HG02852 (cell line): ENCODE measurements at regions not wholly inside any gene's neighbourhood (a gene's known extent, or its start where the extent isn't known, plus 50 kb on each side); places are given as distances from the start of the nearest gene placed in this dataset.
"Not testable (repeated sequence)": the region's sequence is repeated elsewhere in the genome, so short reads cannot be mapped to it uniquely, and the experiment has no call there.

Experiments used
- ATAC-seq: cut with Tn5 transposase; IDR thresholded peaks from one replicate; pipeline ENCODE4 v1.9.1; 2021; ENCODE audit warnings: mild to moderate bottlenecking, moderate library complexity; ENCODE audit not compliant: unreplicated experiment

DNA sequence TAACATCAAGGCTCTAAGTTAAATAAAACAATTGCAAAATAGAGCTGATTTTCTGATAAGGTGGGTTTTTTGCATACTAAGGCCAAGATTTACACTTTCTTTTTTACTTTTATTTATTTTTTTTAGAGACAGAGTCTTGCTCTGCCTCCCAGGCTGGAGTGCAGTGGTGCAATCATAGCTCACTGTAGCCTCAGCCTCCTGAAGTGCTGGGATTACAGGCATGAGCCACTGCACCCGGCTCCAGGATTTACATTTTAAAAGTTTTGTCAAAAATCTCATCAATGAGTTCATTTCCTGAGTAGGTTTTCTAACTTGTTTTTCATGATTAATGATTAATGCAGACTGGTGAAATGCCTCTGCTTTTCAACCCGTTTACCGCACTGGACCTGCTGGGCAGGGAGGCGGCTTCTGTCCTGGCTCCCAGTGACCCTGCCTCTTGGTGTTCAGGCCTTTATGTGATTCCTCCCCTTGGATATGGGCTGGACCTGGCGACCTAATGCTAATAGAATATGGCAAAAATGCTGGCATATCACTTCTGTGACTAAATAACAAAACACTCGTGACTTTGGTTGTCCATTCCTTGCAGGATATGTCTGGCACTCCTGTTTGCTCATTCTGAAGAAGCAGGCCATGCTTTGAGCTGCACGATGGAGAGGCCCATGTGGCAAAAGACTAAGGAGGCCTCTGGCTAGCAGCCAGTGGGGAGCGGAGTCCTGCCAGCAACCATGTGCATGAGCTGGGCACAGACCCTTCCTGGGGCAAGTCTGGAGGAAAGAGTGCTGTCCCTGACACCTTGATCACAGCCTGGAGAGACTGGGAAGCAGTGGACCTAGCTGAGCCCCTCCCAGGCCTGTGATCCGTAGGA is 72.2 kb upstream of the PTCH1 start:
- ATAC-seq = no peak

GRCh38 chr9:95587021-95587964 is 70.5 kb upstream of the PTCH1 start:
- ATAC-seq = no peak

GRCh38 chr9:95586326-95586725 is 69.6 kb upstream of the PTCH1 start:
- no peak for ATAC-seq

GRCh38 chr9:95585824-95586223 is 69.1 kb upstream of the PTCH1 start:
- ATAC-seq = no peak

DNA sequence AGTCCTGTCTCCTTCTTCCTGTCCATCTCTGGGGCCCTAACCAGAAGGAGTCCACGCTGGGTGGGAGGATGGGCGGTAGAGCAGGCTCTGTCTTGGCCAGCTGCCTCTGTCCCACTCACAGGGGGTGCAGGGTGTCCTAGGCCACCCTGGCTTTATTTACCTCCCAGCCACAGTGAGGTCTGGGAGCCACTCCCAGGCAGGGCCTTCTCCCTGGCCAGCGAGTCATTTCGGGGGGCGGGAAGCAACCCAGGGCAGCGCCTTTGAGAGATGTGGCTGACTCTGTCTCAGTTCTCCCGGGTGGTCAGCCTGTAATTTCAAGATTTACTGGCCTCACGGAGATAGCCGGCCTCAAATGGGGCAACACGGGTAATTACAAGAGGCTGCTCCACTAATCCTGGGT is 67.4 kb upstream of the PTCH1 start:
- ATAC-seq = no peak

- ATAC-seq = no peak
These were observed 65.1 kb upstream of the PTCH1 start for GRCh38 chr9:95581900-95582299.

DNA sequence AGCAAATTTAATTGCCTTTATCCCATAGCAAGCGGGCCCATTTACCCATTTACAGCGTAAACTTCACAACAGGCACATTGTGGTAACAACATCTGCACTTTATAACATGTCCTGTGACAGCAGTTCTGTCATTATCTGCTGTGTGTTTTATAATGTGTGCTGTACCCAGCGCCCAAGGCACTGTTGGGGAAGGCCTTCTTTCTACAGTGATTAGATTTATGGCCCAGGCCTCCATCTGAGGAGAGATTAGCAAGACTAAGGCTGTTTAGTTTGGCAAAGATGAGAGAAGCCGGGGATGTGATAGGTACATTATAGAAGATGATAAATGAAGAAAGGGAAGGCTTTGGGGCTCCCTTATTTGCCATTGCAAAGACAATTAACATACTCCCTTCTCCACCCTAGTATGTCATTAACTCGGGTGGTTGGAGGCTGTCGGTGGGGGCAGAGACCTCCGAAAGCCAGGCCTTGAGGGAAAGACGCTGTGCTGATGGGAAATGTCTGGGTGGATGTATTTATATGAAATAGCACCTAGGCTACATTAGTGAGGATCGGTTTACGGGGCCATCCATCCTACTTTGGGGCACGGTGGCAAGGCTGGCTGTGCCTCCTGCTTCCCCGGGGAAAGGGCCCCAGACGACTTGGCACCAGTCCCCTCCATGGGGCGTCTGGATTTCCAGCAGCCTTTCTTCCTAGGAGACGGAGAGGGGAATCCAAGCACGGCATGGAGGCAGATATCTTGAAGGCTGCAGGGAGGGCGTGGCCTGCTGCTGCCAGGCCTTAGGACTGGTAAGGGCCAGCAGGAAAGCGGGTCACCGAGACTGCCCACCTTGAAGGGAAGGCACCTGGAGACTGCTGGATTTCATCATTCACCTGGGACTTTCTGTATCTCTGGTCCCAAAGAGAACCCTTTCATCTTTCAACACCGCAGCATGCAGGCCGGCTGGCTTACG is 64.3 kb upstream of the PTCH1 start:
- no peak for ATAC-seq

DNA sequence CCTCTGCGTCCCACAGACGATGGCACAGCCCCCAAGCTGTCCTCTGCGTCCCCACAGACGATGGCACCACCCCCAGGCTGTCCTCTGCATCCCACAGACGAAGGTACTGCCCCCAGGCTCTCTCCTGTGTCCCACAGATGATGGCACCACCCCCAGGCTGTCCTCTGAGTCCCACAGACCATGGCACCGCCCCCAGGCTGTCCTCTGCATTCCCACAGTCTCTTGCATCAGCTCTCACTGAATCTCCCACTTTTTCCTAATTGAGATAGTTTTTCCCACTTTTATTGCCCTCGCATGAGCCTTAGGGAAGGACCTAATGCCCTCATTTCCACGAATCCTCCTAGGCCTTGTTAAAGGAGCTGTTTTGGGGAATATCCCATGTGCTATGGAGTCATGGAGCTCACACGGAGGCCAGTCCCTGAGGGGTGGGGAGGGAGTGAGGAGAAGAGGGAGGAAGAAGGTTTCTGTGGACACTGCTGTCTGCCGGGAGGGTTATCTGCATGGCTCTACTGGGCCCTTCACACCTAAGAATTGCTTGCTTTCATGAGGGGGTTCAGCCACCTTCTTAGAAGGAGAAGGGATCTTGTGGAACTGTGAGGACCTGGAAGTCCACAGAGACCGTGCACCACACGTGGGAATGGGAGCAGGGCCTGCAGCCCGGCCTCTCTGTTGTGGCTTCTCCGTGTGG is 58.2 kb upstream of the PTCH1 start:
- no peak for ATAC-seq

GRCh38 chr9:95574176-95574575 is 57.4 kb upstream of the PTCH1 start:
- no peak for ATAC-seq

DNA sequence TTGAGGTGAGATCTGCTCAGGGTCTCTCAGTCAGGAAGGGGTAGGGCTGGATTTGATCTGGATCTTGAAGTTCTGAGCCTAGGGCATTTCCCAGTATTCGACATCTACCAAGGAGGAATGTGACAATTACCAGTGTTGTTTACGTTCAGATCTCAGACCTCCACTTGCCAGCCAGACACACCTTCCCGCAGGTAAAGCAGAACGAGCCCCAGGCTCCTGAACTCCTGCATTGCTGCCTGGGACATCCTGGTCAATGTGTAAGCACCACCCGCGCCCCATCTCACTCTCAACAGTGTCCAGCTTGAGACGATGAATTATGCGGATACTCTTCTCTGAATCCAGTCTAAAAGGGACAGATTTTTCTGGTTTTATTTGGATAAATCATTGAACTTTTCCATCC is 56.7 kb upstream of the PTCH1 start:
- no peak for ATAC-seq

DNA sequence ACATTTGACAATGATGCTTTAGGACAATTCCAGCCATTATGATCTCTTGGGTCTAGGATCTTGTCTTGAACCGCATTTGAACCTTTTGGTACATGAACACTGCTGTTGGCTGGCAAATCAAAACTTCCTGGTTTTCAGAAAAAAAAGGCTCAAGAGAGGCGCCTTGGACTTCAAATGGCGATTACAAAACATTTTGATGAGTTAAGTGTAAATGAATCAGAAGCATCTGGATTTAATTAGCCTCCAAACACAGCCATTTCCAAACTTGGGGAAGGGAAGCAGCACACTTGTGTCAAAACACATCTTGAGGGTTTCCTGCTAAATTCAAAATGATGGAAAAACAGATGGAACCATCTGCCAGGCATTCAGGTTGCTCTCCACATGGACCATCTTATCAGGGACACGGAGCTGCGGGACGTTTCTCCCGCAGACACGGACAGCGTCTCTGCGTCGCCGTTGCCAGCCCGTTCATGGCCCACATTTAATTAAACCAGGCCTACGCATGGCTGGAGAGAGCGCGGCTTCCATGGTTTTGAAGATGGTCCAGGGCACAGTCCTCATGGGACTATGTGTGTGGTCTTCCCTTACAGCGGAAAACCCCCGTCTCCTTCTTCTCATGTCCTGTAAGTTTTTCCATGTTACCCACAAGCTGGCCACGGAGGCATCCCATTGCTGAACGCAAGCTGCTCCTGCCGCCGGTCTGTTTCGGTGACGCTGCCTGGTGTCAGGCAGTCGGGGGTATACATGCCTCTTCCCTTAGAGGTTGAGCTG is 55.8 kb upstream of the PTCH1 start:
- no peak for ATAC-seq

DNA sequence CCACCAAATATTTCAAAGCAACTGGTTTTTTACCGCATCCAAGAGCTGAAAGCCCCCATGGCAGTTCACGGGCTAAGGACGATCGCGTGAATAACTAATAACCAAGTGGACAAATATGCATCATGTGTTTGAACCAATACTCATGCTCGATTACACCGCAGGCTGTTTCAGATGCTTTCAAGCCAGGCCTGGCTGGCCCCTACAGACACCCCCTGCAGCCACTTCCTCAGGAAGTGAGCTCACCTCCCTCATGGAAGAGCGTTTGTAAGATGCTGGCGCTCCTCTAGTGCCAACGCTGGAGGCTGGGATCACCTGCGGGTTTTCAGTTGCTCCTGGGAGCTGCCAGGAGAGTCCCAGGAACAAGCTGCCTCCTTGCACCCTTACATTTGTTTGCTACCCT is 53.9 kb upstream of the PTCH1 start:
- no peak for ATAC-seq

DNA sequence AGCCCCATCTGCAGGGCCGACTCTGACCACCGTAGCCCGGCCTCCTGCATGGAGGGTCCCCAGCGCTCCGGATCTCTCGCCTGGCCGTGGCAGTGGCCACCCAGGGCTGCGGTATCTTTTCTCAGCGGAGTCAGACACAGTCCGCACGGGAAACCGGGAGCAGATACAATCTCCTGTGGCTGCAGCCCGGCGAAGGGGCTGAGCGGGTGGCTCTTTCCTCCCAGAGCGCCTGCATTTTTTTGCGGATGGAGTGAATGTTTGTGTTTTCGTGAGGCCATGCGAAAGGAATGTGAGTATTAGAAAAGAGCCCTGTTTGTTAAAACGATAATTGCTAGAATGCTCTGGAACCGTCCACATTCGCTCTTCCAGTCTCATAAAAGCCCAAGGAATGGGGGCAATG is 53.4 kb upstream of the PTCH1 start:
- no peak for ATAC-seq

DNA sequence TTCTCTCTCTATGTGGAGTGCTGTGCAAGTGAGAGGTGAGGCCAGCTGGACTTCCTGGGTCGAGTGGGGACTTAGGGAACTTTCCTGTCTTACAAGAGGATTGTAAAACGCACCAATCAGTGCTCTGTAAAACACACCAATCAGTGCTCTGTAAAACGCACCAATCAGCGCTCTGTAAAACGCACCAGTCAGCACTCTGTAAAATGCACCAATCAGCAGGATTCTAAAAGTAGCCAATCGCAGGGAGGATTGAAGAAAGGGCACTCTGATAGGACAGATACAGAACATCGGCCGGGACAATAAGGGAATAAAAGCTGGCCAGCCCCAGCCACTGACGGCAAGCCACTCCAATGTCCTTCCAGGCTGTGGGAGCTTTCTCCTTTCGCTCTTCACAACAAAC is 52.0 kb upstream of the PTCH1 start:
- ATAC-seq = not testable (repeated sequence)
